NCI-H1105 treated with DMSO at 0.1 percent for 48 hours (cell line): ENCODE measurements at regions not wholly inside any gene's neighbourhood (a gene's known extent, or its start where the extent isn't known, plus 50 kb on each side); places are given as distances from the start of the nearest gene placed in this dataset.
"Not testable (repeated sequence)": the region's sequence is repeated elsewhere in the genome, so short reads cannot be mapped to it uniquely, and the experiment has no call there.

Experiments used
- DNase-seq: peaks from one replicate; lab custom pipeline; 2025; lab: John Stamatoyannopoulos, UW

- no peak for DNase-seq
Measured at GRCh38 chr11:134665571-134666270, 253.7 kb upstream of the B3GAT1 start.

- no peak for DNase-seq
Measured at GRCh38 chr11:134665188-134665535, 253.1 kb upstream of the B3GAT1 start.

DNA sequence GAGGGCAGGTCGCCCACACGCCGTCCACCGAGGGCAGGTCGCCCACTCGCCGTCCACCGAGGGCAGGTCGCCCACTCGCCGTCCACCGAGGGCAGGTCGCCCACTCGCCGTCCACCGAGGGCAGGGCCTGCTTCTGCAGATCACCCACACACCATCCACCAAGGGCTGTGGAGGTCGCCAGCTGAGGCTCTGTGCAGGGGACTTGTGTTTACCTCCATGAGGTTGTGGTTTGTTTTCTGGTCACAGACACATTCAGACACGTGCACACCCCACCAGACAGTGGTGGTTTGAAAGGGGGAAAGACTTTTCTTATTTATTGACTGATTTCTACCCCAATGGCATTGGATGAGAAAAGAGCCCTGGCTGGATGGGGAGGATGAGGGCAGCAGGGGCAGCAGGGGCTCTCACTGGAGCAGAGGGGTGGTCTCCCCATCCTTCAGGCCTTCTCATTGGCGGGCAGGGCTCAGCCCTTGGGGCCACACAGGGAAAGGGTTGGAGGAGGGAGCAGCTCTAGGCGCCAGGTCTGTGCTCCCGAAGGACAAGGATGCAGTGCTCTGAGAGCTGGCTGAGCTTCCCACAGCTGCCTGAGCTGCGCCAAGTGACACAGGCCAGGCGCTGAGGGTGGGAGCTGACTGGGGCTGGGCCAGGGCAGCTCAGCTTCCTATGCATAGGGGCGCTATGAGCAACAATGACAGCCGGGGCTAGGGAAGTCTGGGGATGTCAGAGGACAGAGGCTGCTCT is 252.6 kb upstream of the B3GAT1 start:
- no peak for DNase-seq

DNA sequence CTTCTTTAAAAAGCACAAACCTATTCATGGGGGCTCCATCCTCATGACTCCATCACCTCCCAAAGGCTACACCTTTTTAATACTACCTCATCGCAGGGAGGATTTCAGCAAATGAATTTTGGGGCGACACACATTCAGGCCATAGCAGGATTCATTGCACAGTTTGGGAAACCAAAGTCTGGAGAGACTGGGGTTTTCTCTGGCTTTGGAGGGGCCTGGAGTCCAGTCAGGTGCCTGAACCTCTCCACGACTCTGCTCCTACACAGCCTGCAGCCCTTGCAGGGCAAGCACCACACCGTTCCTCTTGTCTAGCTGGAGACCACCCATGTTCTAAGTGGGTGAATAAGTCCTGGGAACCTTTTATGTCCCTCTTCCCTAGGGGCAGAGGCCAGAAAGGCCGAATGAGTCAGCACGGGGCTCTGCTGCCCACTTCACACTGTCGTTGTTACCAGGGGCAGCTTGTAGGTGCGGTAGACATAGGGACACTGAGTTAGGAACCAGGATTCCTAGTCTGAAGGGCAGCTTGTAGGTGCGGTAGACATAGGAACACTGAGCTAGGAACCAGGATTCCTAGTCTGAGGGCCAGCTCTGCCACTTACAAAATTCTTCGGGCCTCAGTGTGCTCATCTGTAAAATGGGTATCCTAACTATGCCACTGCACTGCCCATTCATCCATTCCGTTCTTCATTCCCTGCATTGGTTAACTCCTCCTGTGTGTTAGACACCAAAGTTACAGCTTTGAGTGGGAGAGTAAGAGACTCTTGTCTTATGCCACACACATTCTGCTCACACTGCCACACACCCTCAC is 251.7 kb upstream of the B3GAT1 start:
- DNase-seq = no peak

- DNase-seq = no peak
Measured at GRCh38 chr11:134662629-134663360, 250.8 kb upstream of the B3GAT1 start.

DNA sequence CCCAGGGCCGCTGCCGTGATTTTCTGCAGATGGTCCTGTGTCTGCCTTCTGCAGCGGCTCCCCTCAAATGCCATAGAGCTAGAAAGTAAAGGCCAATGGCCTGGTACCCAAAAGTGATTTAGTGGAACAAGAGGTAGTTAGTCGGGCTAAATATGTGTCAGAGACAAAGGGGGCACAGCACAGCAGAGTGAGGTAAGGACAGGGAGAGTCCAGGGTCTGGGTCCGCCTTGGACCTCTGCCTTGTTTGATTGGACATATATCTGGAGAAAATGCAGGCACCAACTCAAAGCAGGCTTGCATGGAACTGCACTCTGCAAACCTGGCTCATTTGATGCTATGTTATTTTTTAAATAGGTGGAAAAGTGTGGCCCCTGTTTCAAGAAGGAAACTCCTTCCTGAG is 249.6 kb upstream of the B3GAT1 start:
- DNase-seq = no peak

GRCh38 chr11:134660416-134660815 is 248.4 kb upstream of the B3GAT1 start:
- DNase-seq = no peak

DNA sequence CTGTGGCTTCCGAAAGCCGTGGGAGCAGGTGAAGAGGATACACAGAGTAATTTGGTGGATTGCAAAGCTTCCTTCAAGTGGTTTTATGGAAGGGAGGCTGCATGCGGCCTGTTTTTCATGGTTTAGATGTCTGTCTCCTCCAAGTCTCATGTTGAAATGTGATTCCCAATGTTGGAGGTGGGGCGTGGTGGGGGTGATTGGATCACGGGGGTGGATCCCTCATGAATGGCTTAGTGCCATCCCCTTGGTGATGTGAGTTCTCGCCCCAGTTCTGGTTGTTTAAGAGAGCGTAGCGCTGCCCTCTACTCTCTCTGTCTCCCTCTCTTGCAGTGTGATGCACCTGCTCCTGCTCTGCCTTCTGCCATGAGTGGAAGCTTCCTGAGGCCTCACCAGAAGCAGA is 247.8 kb upstream of the B3GAT1 start:
- DNase-seq = no peak

DNA sequence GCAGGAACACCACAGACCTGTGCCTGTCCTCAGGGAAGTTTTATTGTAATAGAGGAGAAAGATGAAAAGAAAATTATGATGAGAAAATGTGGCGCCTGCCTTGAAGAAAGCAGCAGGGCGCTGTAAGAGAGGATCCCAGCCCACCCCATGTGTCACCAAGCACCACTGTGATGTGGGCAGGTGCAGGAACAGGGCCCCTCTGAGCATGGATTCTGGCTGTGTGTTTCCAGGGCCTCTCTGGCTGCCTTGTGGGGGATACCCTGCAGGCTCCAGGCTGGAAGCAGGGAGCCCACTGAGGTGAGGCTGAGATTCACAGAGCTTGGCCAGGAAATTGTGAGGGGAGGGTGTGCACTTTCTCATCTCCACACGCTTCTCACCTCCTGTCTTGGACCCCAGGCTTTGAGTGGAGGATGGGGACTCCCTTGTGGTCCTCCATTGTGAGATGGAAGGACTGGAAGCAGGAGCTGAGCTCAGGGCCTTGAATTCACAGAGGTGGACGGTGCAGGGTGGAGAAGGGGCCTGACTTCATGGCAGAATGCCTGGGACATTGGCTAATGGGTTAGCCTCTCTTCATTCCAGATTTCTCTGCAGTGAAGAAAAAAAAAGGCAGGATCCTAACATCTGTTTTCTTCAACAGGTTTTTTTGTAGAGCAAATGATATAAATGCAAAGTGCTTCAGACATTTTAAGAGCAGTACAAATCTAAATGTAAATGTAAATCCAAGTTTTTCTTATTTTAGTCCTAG is 246.6 kb upstream of the B3GAT1 start:
- no peak for DNase-seq

- no peak for DNase-seq
Measured at GRCh38 chr11:134657631-134658030, 245.6 kb upstream of the B3GAT1 start.

DNA sequence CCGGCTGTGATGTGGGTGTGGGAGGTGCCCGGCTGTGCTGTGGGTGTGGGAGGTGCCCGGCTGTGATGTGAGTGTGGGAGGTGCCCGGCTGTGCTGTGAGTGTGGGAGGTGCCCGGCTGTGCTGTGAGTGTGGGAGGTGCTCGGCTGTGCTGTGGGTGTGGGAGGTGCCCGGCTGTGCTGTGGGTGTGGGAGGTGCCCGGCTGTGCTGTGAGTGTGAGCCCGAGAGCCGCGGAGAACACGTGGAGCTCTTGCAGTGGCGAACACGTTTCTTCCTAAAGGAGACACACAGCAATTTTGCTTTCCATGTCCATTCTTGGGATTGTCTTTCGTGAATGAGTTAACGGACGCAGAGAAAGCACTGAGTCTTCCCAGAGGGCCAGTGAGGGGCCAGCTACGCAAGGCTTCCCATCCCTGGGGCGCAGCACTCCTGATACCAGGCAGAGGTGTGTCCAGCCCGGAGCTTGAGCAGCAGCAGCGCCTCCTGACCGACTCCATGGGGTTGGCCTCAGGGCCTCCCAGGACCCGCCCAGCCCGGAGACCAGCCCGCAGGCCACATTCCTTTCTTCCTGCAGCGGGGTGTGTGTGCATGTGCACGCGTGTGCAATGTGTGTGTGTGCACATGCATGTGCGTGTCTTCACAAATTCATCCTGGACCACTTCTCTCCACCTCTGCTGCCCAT is 245.0 kb upstream of the B3GAT1 start:
- no peak for DNase-seq

- DNase-seq = not testable (repeated sequence)
Measured at GRCh38 chr11:134656086-134656840, 244.2 kb upstream of the B3GAT1 start.

DNA sequence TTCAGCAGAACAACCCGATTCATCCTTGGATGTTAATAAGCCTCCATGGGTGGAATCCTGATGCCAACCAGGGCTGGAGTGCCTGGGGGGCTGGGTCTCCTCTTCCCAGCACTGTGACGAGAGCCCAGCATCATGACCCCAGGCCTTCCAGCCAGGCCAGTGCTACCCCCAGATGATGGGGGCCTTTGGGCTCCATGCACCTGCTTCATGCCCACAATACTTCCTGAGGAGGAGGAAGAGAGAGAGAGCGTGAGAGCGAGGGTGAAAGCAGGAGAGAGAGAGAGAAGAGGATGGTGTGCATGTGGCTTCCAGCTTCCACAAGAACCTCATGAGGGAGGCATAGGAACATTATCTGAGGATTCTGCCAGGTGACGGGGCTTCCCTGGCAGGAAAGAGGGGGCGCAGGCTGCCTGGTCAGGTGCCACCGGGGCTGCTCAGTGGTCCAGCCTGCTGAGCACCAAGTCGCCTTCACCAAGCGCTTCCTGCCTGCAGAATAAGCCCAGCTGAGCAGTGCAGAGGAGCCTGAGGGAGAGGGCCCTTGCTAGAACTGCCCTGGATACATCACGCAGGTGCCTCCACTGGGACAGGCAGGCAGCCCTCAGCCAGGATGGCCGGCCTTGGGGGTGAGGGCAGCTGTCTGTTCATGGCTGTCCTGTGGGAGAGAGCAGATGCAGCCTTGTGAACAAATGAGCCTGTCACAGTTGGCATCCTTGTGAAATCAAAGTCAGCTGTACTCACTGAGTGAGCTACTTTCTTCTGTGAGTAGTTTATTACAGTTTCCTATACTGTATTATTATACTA is 243.3 kb upstream of the B3GAT1 start:
- no peak for DNase-seq

GRCh38 chr11:134654161-134654915 is 242.3 kb upstream of the B3GAT1 start:
- DNase-seq = no peak

GRCh38 chr11:134652586-134653255 is 240.7 kb upstream of the B3GAT1 start:
- no peak for DNase-seq

- no peak for DNase-seq
Measured at GRCh38 chr11:134647066-134647743, 235.2 kb upstream of the B3GAT1 start.

- no peak for DNase-seq
Measured at GRCh38 chr11:134646561-134646960, 234.5 kb upstream of the B3GAT1 start.
